Left ventricle myocardium inferior (tissue), 1 donor: ENCODE measurements at regions not wholly inside any gene's neighbourhood (a gene's known extent, or its start where the extent isn't known, plus 50 kb on each side); places are given as distances from the start of the nearest gene placed in this dataset.
A peak's percentile ranks its signal among the peaks of the same experiment; 100 is the strongest.
"Not testable (repeated sequence)": the region's sequence is repeated elsewhere in the genome, so short reads cannot be mapped to it uniquely, and the experiment has no call there.

ENCODE experiments used
- DNase-seq: peaks from one replicate; pipeline ENCODE4 v3.0.0-alpha.2; 2020
- H3K27ac ChIP-seq: fragments of 200-600 bp; replicated peaks from 2 replicates; pipeline ENCODE4 v1.8.0; 2021
- H3K27me3 ChIP-seq: fragments of 200-600 bp; 2 replicates; pipeline ENCODE4 v1.8.0; 2021; ENCODE audit warnings: low read depth
- H3K36me3 ChIP-seq: fragments of 200-600 bp; 2 replicates; pipeline ENCODE4 v1.8.0; 2021
- H3K4me1 ChIP-seq: fragments of 200-600 bp; 2 replicates; pipeline ENCODE4 v1.8.0; 2021
- H3K4me3 ChIP-seq: fragments of 200-600 bp; 2 replicates; pipeline ENCODE4 v1.8.0; 2021; ENCODE audit warnings: mild to moderate bottlenecking, moderate library complexity
- H3K9me3 ChIP-seq: fragments of 200-600 bp; replicated peaks from 2 replicates; pipeline ENCODE4 v1.8.0; 2021
- CTCF ChIP-seq: fragments of 200-600 bp; IDR thresholded peaks from 2 replicates; pipeline ENCODE4 v1.8.0; 2021; ENCODE audit warnings: antibody characterized with exemption, mild to moderate bottlenecking, borderline replicate concordance
- intact Hi-C: fragments of 100-400 bp; cut with micrococcal nuclease; formaldehyde crosslinking; loops from one replicate; pipeline ENCODE4 v1.11.0; 2022
- donor health status: DM: no; HTN: yes; CAD: no; lungs with severe emphysema.

GRCh38 chr16:29227751-29228663, 178.5 kb downstream of the NPIPB11 start:
- intact Hi-C loops, H3K27ac ChIP-seq, H3K9me3 ChIP-seq, H3K4me1 ChIP-seq, H3K27me3 ChIP-seq, H3K36me3 ChIP-seq, H3K4me3 ChIP-seq: not testable (repeated sequence)
- TF ChIP-seq CTCF = peak; percentile 66
- peak; percentile 57 for DNase-seq

- H3K27ac ChIP-seq = no peak overlapping the region
- no peaks in the 10 kb centered on the region for H3K4me1 ChIP-seq
- no peaks in the 10 kb centered on the region for H3K36me3 ChIP-seq
- intact Hi-C loops = no loop called here
- no peaks in the 10 kb centered on the region for H3K27me3 ChIP-seq
- H3K4me3 ChIP-seq = no peak overlapping the region
- no peak for DNase-seq
- TF ChIP-seq CTCF = no peak
- no peaks in the 10 kb centered on the region for H3K9me3 ChIP-seq
Measured at GRCh38 chr16:29226782-29227181, 179.7 kb downstream of the NPIPB11 start.

GRCh38 chr16:29224675-29225074, 181.8 kb downstream of the NPIPB11 start:
- intact Hi-C loops, H3K27ac ChIP-seq, H3K9me3 ChIP-seq, H3K4me3 ChIP-seq, H3K4me1 ChIP-seq, H3K36me3 ChIP-seq, DNase-seq, H3K27me3 ChIP-seq: not testable (repeated sequence)

GRCh38 chr16:29222615-29223014, 183.9 kb downstream of the NPIPB11 start:
- H3K4me1 ChIP-seq, intact Hi-C loops, H3K36me3 ChIP-seq, H3K27me3 ChIP-seq, DNase-seq, H3K4me3 ChIP-seq, H3K9me3 ChIP-seq, H3K27ac ChIP-seq: not testable (repeated sequence)

GRCh38 chr16:29222008-29222407, 184.5 kb downstream of the NPIPB11 start:
- H3K4me1 ChIP-seq, H3K27ac ChIP-seq, H3K36me3 ChIP-seq, H3K9me3 ChIP-seq, DNase-seq, H3K4me3 ChIP-seq, H3K27me3 ChIP-seq, intact Hi-C loops: not testable (repeated sequence)

GRCh38 chr16:29221281-29221955, 185.1 kb downstream of the NPIPB11 start:
- DNase-seq, intact Hi-C loops, H3K27ac ChIP-seq: not testable (repeated sequence)

GRCh38 chr16:29220647-29221191, 185.8 kb downstream of the NPIPB11 start:
- intact Hi-C loops, H3K4me1 ChIP-seq, H3K9me3 ChIP-seq, H3K27me3 ChIP-seq, H3K36me3 ChIP-seq, DNase-seq: not testable (repeated sequence)
- H3K4me3 ChIP-seq = peak overlapping the region; percentile 4
- peak overlapping the region; percentile 50 for H3K27ac ChIP-seq

More at GRCh38 chr16:29221281-29221955, 185.1 kb downstream of the NPIPB11 start:
- H3K4me3 ChIP-seq, H3K27me3 ChIP-seq, H3K36me3 ChIP-seq, H3K4me1 ChIP-seq, H3K9me3 ChIP-seq: not testable (repeated sequence)

- intact Hi-C loops, H3K9me3 ChIP-seq, H3K4me1 ChIP-seq, DNase-seq, H3K36me3 ChIP-seq, H3K27me3 ChIP-seq: not testable (repeated sequence)
- Histone ChIP-seq H3K27ac (peak overlapping the region; percentile 50), H3K4me3 (peak overlapping the region; percentile 4)
Measured at GRCh38 chr16:29219966-29220646, 186.4 kb downstream of the NPIPB11 start.

GRCh38 chr16:29219562-29219961, 186.9 kb downstream of the NPIPB11 start:
- H3K27ac ChIP-seq, H3K27me3 ChIP-seq, DNase-seq, H3K9me3 ChIP-seq, H3K4me3 ChIP-seq, H3K36me3 ChIP-seq, H3K4me1 ChIP-seq, intact Hi-C loops: not testable (repeated sequence)

- H3K27ac ChIP-seq, H3K4me3 ChIP-seq, H3K4me1 ChIP-seq, DNase-seq, H3K36me3 ChIP-seq, H3K9me3 ChIP-seq, H3K27me3 ChIP-seq, intact Hi-C loops: not testable (repeated sequence)
Measured at GRCh38 chr16:29218649-29219048, 187.9 kb downstream of the NPIPB11 start.

GRCh38 chr16:29218171-29218570, 188.3 kb downstream of the NPIPB11 start:
- H3K9me3 ChIP-seq, H3K27ac ChIP-seq, H3K4me3 ChIP-seq, H3K4me1 ChIP-seq, intact Hi-C loops, H3K36me3 ChIP-seq, DNase-seq, H3K27me3 ChIP-seq: not testable (repeated sequence)
